NCI-H774 (cell line): ENCODE measurements at regions not wholly inside any gene's neighbourhood (a gene's known extent, or its start where the extent isn't known, plus 50 kb on each side); places are given as distances from the start of the nearest gene placed in this dataset.

Experiments used
- DNase-seq: peaks from one replicate; lab custom pipeline; 2025; lab: John Stamatoyannopoulos, UW

GRCh38 chr2:118738524-118739308 lies 108.7 kb downstream of the EN1 start:
- DNase-seq: no peak

GRCh38 chr2:118738106-118738505 lies 109.3 kb downstream of the EN1 start:
- no peak for DNase-seq

GRCh38 chr2:118737684-118738083 lies 109.8 kb downstream of the EN1 start:
- DNase-seq: no peak

- DNase-seq: no peak
Measured at GRCh38 chr2:118732432-118732831, 115.0 kb downstream of the EN1 start.

GRCh38 chr2:118731413-118731812 lies 116.0 kb downstream of the EN1 start:
- DNase-seq: no peak

GRCh38 chr2:118730405-118730804 lies 117.0 kb downstream of the EN1 start:
- DNase-seq: no peak

- no peak for DNase-seq
Measured at GRCh38 chr2:118729760-118730159, 117.7 kb downstream of the EN1 start.

- no peak for DNase-seq
Measured at GRCh38 chr2:118728984-118729383, 118.5 kb downstream of the EN1 start.

- DNase-seq: no peak
Measured at GRCh38 chr2:118726821-118727220, 120.6 kb downstream of the EN1 start.

GRCh38 chr2:118723394-118723793 lies 124.1 kb downstream of the EN1 start:
- no peak for DNase-seq

GRCh38 chr2:118722976-118723375 lies 124.5 kb downstream of the EN1 start:
- DNase-seq: no peak

GRCh38 chr2:118721817-118722551 lies 125.5 kb downstream of the EN1 start:
- DNase-seq: no peak

- DNase-seq: no peak
Measured at GRCh38 chr2:118720866-118721265, 126.6 kb downstream of the EN1 start.

GRCh38 chr2:118718921-118719320 lies 128.5 kb downstream of the EN1 start:
- DNase-seq: no peak

GRCh38 chr2:118716102-118716501 lies 131.3 kb downstream of the EN1 start:
- no peak for DNase-seq

GRCh38 chr2:118714118-118714517 lies 133.3 kb downstream of the EN1 start:
- no peak for DNase-seq

GRCh38 chr2:118711603-118712002 lies 135.8 kb downstream of the EN1 start:
- DNase-seq: no peak

- no peak for DNase-seq
Measured at GRCh38 chr2:118710481-118710880, 137.0 kb downstream of the EN1 start.

- no peak for DNase-seq
Measured at GRCh38 chr2:118709786-118710185, 137.7 kb downstream of the EN1 start.

- no peak for DNase-seq
Measured at GRCh38 chr2:118706844-118707243, 140.6 kb downstream of the EN1 start.

- DNase-seq: no peak
Measured at GRCh38 chr2:118706371-118706770, 141.1 kb downstream of the EN1 start.

GRCh38 chr2:118705032-118705431 lies 142.4 kb downstream of the EN1 start:
- DNase-seq: no peak

GRCh38 chr2:118699447-118700175 lies 147.8 kb downstream of the EN1 start:
- DNase-seq: no peak
